ENCODE measurements at regions not wholly inside any gene's neighbourhood (a gene's known extent, or its start where the extent isn't known, plus 50 kb on each side); places are given as distances from the start of the nearest gene placed in this dataset.
"Not testable (repeated sequence)": the region's sequence is repeated elsewhere in the genome, so short reads cannot be mapped to it uniquely, and the experiment has no call there.

GRCh38 chr21:35982717-35983116, 77.6 kb downstream of the SETD4 start:
- BruUV-seq (replicated peaks), result no TSS peak

GRCh38 chr21:35981514-35982070, 78.7 kb downstream of the SETD4 start:
- Histone ChIP-seq H3K4me1 (ENCODE audit: insufficient read depth, low read length, poor library complexity, severe bottlenecking) (no peaks in the 10 kb centered on the region), H3K4me2 (ENCODE audit: low read length) (no peak overlapping the region), H3K9me2 (ENCODE audit: insufficient read depth, low read length) (no peaks in the 10 kb centered on the region), H3K4me3 (ENCODE audit: low read depth, low read length, poor library complexity, severe bottlenecking) (no peak overlapping the region), H4K20me1 (ENCODE audit: insufficient read depth, low read length) (no peaks in the 10 kb centered on the region), H2AFZ (ENCODE audit: low read length) (no peak overlapping the region), H3K9me3 (ENCODE audit: low read length) (no peaks in the 10 kb centered on the region), H3K36me3 (ENCODE audit: insufficient read depth, low read length) (no peaks in the 10 kb centered on the region), H3K79me2 (ENCODE audit: insufficient read depth, low read depth, low read length) (no peaks in the 10 kb centered on the region), H3K27ac (ENCODE audit: low read depth, low read length, poor library complexity, severe bottlenecking) (no peak overlapping the region)
- TF ChIP-seq EZH2phosphoT487 (IDR thresholded peaks at IDR 0.05; ENCODE audit: borderline replicate concordance, low read depth, low read length), result no peak
- no peak for TF ChIP-seq CTCF (conservative IDR thresholded peaks at IDR 0.05; ENCODE audit: low read length)
- DNase-seq (ENCODE audit: low spot score), result no peak
- ChIA-PET POLR2A (no interaction called here), CTCF (ENCODE audit: unreplicated experiment) (no interaction called here)
- intact Hi-C loops (cut with micrococcal nuclease; ENCODE audit: unreplicated experiment), result no loop called here
- BruUV-seq (replicated peaks), result no TSS peak

More at GRCh38 chr21:35982717-35983116, 77.6 kb downstream of the SETD4 start:
- no peak overlapping the region for H3K4me3 ChIP-seq (ENCODE audit: low read depth, low read length, poor library complexity, severe bottlenecking)
- H3K27ac ChIP-seq (ENCODE audit: low read depth, low read length, poor library complexity, severe bottlenecking), result no peak overlapping the region
- no peaks in the 10 kb centered on the region for H3K9me3 ChIP-seq (ENCODE audit: low read length)
- H3K4me2 ChIP-seq (ENCODE audit: low read length), result no peak overlapping the region
- ChIA-PET POLR2A (interaction anchor here (0.6 kb wide), 1 partner anchor 350 kb away, joined by 5 read pairs; no protein-coding TSS in a partner anchor), CTCF (ENCODE audit: unreplicated experiment) (no interaction called here)
- no peaks in the 10 kb centered on the region for H3K4me1 ChIP-seq (ENCODE audit: insufficient read depth, low read length, poor library complexity, severe bottlenecking)
- H4K20me1 ChIP-seq (ENCODE audit: insufficient read depth, low read length), result no peaks in the 10 kb centered on the region
- intact Hi-C loops (cut with micrococcal nuclease; ENCODE audit: unreplicated experiment), result no loop called here
- H2AFZ ChIP-seq (ENCODE audit: low read length), result no peak overlapping the region
- H3K9me2 ChIP-seq (ENCODE audit: insufficient read depth, low read length), result no peaks in the 10 kb centered on the region
- no peaks in the 10 kb centered on the region for H3K36me3 ChIP-seq (ENCODE audit: insufficient read depth, low read length)
- DNase-seq (ENCODE audit: low spot score), result no peak
- no peaks in the 10 kb centered on the region for H3K79me2 ChIP-seq (ENCODE audit: insufficient read depth, low read depth, low read length)
- TF ChIP-seq EZH2phosphoT487 (IDR thresholded peaks at IDR 0.05; ENCODE audit: borderline replicate concordance, low read depth, low read length) (no peak), CTCF (conservative IDR thresholded peaks at IDR 0.05; ENCODE audit: low read length) (no peak)

DNA sequence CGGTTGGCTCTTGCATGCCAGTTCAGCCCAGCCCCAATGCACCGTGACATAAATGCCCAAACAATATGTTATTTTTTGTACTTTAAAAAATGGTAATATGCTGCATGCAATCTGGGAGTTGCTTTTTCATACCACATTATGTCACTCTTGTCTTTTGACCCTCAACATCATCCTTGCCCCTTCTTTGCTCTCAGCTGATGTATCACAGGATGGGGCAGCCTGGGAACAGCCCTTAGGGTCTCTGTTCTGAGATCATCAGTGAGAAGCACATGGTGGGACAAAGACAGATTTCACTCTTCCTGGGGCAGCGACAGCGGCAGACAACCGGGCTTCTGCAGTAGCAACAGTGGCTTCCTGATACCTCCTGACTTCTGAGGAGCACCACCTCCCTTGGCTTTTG, 79.5 kb downstream of the SETD4 start:
- no peaks in the 10 kb centered on the region for H3K36me3 ChIP-seq (ENCODE audit: insufficient read depth, low read length)
- intact Hi-C loops (cut with micrococcal nuclease; ENCODE audit: unreplicated experiment), result no loop called here
- no peaks in the 10 kb centered on the region for H3K9me3 ChIP-seq (ENCODE audit: low read length)
- no peaks in the 10 kb centered on the region for H3K79me2 ChIP-seq (ENCODE audit: insufficient read depth, low read depth, low read length)
- no peak overlapping the region for H3K27ac ChIP-seq (ENCODE audit: low read depth, low read length, poor library complexity, severe bottlenecking)
- H3K4me3 ChIP-seq (ENCODE audit: low read depth, low read length, poor library complexity, severe bottlenecking), result no peak overlapping the region
- H2AFZ ChIP-seq (ENCODE audit: low read length), result no peak overlapping the region
- no peaks in the 10 kb centered on the region for H3K4me1 ChIP-seq (ENCODE audit: insufficient read depth, low read length, poor library complexity, severe bottlenecking)
- no peaks in the 10 kb centered on the region for H3K9me2 ChIP-seq (ENCODE audit: insufficient read depth, low read length)
- no peak overlapping the region for H3K4me2 ChIP-seq (ENCODE audit: low read length)
- DNase-seq (ENCODE audit: low spot score), result no peak
- ChIA-PET CTCF (ENCODE audit: unreplicated experiment) (no interaction called here), POLR2A (no interaction called here)
- no TSS peak for BruUV-seq (replicated peaks)
- TF ChIP-seq EZH2phosphoT487 (IDR thresholded peaks at IDR 0.05; ENCODE audit: borderline replicate concordance, low read depth, low read length), result no peak
- TF ChIP-seq CTCF (conservative IDR thresholded peaks at IDR 0.05; ENCODE audit: low read length), result no peak
- no peaks in the 10 kb centered on the region for H4K20me1 ChIP-seq (ENCODE audit: insufficient read depth, low read length)

GRCh38 chr21:35977860-35978259, 82.5 kb downstream of the SETD4 start:
- DNase-seq (ENCODE audit: low spot score); H2AFZ ChIP-seq (ENCODE audit: low read length); H3K79me2 ChIP-seq (ENCODE audit: insufficient read depth, low read depth, low read length); H3K9me2 ChIP-seq (ENCODE audit: insufficient read depth, low read length); H3K9me3 ChIP-seq (ENCODE audit: low read length); POLR2A ChIA-PET; CTCF ChIA-PET (ENCODE audit: unreplicated experiment); intact Hi-C loops (cut with micrococcal nuclease; ENCODE audit: unreplicated experiment); BruUV-seq (replicated peaks); H3K36me3 ChIP-seq (ENCODE audit: insufficient read depth, low read length); H3K4me3 ChIP-seq (ENCODE audit: low read depth, low read length, poor library complexity, severe bottlenecking); H3K27ac ChIP-seq (ENCODE audit: low read depth, low read length, poor library complexity, severe bottlenecking); H3K4me2 ChIP-seq (ENCODE audit: low read length); H4K20me1 ChIP-seq (ENCODE audit: insufficient read depth, low read length); H3K4me1 ChIP-seq (ENCODE audit: insufficient read depth, low read length, poor library complexity, severe bottlenecking): not testable (repeated sequence)

Data from OCI-LY7 (cell line).